Activated CD8-positive, alpha-beta memory T cell treated with anti-CD3 and anti-CD28 coated beads for 4 hours (primary cell): ENCODE measurements at regions not wholly inside any gene's neighbourhood (a gene's known extent, or its start where the extent isn't known, plus 50 kb on each side); places are given as distances from the start of the nearest gene placed in this dataset.

ENCODE experiments used
- DNase-seq, 2 donors: peaks; one replicate each; pipeline ENCODE4 v3.0.0-alpha.2; 2020; ENCODE audit warnings: low read depth in 2 of 2

DNA sequence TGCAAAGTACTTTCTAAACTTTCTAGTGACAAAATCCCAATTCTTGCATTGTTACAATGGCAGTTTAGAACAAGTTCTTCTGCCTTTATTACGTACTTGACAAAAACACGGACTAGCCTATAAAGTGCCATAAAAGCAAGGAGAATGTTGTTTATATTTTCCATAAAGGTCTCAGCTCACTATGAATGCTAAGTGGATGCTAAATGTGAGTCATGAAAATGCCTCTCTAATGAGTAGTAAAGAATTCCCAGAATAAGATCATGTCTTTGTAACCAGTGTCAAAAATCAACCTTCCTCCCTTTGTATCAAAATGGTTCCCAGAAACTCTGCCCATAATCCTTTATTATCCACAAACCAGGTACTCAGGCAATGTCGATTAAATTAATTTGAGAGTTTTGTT is 539.8 kb upstream of the SLIT2 start:
- DNase-seq: no peak

- DNase-seq: no peak
These were observed 543.8 kb upstream of the SLIT2 start for GRCh38 chr4:19707876-19708275.

DNA sequence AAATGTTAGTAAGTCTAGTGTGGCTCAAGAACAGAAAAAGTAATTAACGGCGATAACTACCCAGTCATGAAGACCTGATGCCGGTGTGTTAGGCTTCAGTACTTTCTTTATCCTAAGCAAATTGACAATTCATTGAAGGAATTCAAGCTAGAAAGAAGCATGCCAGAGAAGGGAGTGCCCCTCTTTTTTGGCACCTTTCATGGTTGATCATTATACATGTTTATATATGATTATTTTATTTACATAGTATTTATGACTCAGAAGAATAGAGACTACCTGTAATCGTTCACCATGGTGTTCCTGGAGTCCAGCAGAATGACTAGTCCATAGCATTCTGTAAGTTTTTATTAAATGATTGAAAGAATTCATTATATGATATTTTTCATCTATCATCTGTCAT is 548.3 kb upstream of the SLIT2 start:
- DNase-seq: no peak

DNA sequence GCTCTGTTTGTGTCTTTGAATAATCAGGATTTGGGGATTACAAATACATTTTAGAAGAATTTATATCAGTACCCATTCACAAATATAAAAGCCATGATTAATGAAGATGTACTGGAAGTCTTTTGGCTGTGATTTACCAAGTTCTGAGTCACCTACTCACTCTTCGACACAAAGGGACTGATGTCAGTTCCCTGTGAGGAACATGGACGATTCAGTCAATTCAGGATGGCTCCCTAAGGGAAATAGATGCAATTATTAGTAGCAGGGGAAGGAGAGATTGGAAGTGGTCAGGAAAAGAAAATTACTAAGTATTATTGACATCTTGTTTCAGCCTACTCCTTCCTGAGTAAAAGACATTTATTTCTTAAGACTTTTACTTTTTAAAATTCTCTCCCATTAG is 550.7 kb upstream of the SLIT2 start:
- no peak for DNase-seq

GRCh38 chr4:19698961-19699360 is 552.7 kb upstream of the SLIT2 start:
- no peak for DNase-seq

DNA sequence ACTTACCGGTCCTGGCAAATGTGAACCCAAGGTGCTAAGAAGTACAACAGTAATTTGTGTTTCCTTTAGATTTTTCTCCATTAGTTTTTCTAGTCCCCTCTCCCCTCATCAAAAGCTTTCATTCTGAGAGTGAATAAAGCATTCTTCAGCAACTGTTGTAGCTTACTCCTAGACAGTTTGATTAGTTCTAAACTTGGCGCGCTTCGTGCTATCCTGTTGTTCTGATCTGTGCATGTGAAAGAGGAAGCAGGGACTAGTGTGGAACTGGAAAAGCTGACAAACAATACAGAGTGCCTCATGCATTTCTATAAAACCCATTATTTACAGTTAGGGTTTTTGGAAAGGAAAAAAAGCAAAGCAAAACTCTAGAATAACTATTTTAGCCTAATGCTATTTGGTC is 556.9 kb upstream of the SLIT2 start:
- DNase-seq: no peak

GRCh38 chr4:19693936-19694570 is 557.7 kb upstream of the SLIT2 start:
- no peak for DNase-seq

DNA sequence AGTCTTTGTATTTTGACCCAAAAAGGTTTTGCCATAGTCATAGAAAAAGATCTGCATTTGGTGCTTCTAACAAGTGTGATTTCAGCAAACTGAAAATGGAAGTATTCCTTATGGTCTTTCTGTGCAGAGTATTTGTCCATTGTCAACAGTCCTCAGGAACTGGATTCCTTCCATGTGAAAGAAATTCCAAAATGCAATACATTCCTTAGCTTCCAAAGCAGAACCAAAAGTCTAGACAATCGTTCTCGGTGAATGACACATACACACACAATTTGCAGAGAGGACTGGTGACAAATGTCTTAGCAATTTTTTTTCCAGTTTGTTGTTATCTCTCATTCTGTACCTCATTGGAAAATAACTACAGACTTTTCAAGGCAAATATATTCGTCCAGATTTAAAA is 562.2 kb upstream of the SLIT2 start:
- DNase-seq: no peak

DNA sequence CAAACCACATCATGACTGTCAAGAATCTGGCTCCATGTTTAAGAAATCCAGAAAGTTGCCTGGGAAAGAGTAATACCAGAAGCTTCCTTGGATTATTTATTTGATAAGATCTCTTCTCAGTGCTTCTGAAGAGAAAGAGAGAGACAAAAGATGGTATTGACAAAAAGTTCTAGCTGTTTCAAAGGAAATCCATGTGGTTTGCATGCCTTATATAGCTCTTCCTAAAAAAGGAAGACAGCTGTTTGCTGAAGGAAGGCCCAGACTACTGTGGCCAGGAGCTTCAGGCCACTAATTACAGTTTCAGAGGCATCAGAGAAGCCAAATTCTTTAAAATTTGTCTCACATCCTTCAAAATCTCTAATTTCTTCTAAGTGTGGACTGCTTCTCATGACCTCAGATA is 565.2 kb upstream of the SLIT2 start:
- no peak for DNase-seq

GRCh38 chr4:19684084-19684483 is 567.6 kb upstream of the SLIT2 start:
- no peak for DNase-seq

GRCh38 chr4:19683426-19683825 is 568.3 kb upstream of the SLIT2 start:
- no peak for DNase-seq

- no peak for DNase-seq
These were observed 574.5 kb upstream of the SLIT2 start for GRCh38 chr4:19677211-19677610.

DNA sequence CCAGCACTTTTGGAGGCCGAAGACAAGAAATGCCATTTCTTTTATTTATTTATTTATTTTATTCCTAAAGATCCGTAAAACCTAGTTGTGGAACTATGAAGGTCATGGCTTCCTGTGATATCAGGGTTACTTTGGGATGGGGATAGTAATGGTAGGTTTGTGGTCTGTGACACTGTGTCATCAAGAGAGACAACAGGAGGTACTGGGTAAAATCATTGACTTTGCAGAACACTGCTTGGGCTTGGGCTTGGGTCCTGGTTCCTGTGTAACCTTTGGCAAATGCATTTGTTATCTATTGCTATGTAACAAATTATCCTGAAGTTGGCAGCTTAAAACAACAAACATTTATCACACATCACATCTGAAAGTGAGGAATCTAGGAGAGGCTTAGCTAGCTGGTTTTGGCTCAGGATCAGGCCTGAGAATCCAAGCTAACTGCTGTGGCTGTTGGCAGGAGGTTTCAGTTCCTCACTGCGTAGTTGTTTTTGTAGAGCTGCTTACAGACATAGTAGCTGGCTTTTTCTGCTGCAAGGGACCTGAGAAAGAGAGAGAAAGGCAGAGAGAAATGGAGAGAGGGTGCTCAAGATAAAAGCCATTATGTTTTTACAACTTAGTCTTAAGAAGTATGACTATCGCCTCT is 576.4 kb upstream of the SLIT2 start:
- DNase-seq: no peak

DNA sequence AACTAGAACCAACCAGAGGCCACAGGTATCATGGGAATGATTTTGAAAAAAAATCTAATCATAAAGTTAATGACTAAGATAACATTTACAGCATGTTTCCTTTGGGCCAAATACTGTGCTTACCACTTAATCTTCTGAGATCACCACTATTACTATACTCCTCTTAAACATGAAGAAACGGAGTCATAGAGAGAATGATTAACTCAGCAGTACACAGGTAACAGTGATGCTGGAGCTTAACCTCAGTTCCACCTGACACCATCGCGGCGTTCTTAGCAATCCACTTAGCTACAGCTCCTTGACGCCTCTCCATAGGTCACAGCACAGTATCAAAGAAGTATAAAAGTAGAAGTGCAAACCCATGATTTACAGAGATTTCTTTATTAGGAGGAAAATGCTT is 592.6 kb upstream of the SLIT2 start:
- no peak for DNase-seq

DNA sequence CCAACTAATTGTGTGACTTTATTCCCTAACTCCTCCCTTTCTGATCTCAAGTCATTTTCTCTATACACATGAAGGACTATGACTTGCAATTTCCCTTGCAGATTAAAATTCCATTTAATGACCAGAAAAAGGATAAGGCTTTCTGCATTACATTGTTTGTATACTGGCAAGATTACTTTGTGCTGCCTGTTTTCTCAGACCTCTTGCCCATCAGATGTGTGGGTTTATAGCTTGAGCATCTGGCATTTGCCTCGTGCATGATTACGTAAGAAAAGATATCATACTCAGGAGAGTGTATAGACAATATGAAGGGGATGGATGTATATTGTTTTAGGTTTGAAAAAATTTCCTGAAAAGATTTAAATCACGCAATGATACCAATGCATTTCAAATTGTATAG is 593.8 kb upstream of the SLIT2 start:
- DNase-seq: no peak

GRCh38 chr4:19655666-19656065 is 596.0 kb upstream of the SLIT2 start:
- DNase-seq: no peak

DNA sequence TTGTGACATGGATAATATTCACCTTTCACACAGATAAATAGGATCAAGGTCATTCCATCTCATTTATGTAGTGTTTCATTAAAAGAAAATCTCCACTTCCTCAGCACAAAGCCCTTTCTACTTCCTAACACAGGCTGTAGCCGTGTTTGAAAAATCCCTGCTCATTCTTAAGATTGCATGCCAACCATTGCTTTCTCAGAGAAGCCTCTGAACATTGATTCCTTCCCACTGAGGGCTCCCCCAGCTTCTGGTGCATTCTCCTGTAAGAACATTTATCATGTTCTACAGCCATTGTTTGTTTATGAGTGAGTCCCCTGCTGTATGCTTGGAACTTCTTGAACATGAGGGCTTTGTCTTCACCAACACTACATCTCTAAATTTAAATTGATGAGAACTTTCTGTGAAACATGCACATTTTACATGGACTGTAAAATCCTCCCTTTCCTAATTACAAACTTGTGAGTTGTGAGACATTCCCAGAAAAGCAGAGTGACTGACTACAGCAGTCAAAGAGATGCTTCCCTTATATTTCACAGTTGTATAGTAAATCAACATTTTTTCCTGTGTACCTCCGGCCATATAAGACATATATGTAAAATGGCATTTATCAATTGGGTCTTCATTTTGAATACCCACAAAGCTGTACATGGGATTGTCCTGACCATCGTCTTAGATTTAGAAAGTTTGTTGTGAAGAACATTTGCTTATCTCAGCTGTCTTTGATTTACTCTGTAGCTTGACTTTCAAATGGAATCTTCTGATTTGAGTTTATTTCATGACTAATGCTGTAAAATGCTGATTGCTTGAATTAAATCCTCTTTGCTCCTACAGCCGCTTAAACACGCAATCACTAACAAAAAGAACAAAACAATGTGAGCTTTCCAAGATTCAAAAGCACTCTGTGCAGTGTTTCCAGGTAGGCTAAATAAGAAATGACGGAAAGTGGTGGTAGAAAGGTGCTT is 600.5 kb upstream of the SLIT2 start:
- no peak for DNase-seq

DNA sequence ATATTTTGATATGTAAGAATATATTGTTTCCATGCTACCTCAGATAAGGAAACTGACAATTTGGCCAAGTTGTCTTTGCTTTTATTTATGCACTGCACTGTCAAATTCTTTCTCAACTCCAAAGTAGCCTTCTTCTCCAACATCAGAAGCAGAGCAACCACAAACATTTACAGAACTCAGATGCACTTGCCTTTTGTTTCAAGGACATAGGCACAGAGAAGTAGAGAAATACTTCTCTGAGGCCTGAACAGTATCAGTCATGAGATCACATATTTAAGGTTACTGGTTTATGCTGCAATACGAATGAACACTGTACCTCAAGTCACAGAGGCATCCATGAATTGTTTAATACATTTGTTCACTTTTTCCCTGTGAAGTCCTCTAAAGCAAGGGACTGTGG is 606.1 kb upstream of the SLIT2 start:
- DNase-seq: no peak

GRCh38 chr4:19636451-19636850 is 615.3 kb upstream of the SLIT2 start:
- DNase-seq: no peak

DNA sequence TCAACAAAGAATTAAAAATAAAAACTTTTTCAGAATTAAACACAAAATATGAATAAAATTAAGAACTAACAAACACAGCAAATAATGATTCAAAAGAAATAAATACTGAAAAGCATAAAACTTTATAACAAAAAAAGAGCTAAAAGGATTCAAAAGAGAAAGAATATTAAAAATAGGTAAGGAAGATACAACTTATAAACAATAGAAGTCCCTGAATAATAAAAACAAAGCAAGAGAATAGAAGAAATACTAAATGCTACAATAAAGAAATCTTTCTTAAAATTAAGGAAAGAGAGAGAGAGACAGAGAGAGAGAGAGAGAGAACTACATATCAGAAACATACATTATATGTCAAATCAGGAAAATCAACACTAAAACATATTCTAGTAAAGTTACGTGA is 619.9 kb upstream of the SLIT2 start:
- DNase-seq: no peak

- no peak for DNase-seq
These were observed 627.8 kb upstream of the SLIT2 start for GRCh38 chr4:19623866-19624265.

- DNase-seq: no peak
These were observed 636.5 kb upstream of the SLIT2 start for GRCh38 chr4:19615086-19615689.
